GM21723 (cell line): ENCODE measurements at regions not wholly inside any gene's neighbourhood (a gene's known extent, or its start where the extent isn't known, plus 50 kb on each side); places are given as distances from the start of the nearest gene placed in this dataset.
A peak's percentile ranks its signal among the peaks of the same experiment; 100 is the strongest.

Source experiments
- ATAC-seq: cut with Tn5 transposase; IDR thresholded peaks from one replicate; pipeline ENCODE4 v1.9.1; 2021; ENCODE audit warnings: mild to moderate bottlenecking, moderate library complexity; ENCODE audit not compliant: unreplicated experiment

- ATAC-seq: peak; percentile 85
Observed at GRCh38 chr3:31213869-31214486, 318.7 kb upstream of the STT3B start.

DNA sequence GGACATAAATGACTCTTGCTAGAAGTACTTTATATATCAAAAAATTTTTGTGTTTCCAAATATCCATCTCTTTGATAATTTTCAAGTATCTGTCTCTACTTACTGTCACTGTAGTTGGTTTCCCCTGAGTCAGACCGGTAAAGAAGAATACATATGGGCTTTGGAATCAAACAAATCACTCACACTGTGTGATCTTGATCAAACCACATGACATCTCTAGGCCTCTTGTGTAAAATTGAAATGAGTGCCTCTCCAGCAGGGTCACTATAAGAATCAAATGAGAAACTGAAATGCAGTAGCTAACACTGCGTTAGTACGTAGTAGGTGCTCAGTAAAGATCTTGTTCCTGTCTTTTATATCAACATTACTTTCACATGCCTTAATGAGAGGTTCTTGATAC, 314.6 kb upstream of the STT3B start:
- ATAC-seq: no peak

- ATAC-seq: peak; percentile 77
Observed at GRCh38 chr3:31219131-31219843, 313.4 kb upstream of the STT3B start.

DNA sequence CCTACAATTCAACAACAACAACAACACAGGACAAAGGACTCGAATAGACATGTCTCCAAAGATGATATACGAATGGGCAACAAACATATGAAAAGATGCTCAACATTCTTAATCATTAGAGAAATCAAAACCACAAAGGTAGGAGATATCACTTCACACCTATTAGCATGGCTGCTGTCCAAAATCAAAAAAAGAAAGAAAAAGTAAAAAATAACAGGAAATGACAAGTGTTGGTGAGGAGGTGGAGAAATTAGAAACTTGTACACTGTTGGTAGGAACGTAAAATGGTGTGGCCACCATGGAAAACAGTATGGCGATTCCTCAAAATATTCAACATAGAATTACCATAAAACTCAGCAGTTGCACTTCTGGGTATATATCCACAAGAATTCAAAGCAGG, 312.3 kb upstream of the STT3B start:
- no peak for ATAC-seq

- ATAC-seq: no peak
Observed at GRCh38 chr3:31223278-31223677, 309.4 kb upstream of the STT3B start.

DNA sequence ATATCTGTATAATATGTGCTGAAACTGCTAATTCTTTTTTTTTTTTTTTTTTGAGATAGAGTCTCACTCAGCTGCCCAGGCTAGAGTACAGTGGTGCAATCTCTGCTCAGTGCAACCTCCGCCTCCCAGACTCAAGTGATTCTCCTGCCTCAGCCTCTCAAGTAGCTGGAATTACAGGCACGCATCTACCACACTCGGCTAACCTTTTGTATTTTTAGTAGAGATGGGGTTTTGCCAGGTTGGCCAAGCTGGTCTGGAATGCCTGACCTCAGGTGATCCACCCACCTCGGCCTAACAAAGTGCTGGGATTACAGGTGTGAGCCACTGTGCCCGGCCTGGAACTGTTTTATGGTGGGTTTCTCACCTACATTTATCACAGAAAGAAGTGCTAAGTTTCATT, 307.8 kb upstream of the STT3B start:
- ATAC-seq: no peak

DNA sequence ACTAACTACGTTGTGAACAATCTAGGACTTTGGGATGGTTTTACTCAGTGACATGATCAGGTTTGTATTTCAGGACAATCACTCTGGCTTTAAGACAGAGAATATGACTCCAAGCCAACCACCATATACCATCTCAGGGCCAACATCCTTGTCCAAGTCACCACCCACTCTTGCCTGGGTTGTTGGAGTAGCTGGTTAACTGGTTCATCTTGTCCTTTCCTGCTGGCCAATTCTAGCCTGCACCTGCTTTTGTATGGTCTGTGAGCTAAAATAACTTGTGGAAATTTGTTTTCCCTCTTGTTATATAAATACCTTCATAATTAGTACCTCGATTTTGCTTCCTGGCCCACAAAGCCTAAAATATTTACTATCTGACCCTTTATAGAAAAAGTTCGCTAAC, 306.8 kb upstream of the STT3B start:
- no peak for ATAC-seq

DNA sequence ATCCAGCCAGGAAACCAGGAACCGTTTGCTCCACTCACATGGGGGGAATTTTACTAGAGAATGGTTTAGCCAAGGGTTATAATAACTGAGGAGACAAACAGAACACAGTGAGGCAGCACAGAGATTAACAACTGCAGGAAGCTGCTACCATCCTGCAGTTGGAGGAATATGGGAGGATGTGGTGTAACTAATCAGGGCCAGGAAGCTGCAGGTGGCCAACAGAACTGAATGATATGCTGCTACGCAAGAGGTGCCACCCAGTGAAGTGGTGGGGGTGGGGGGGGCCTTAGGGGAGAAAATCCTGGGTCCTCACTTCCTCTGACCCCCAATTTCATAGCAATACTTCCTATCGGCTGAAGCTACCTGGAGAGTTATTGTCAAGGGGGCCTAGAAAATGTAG, 306.4 kb upstream of the STT3B start:
- ATAC-seq: no peak

GRCh38 chr3:31227131-31227562, 305.6 kb upstream of the STT3B start:
- ATAC-seq: no peak

GRCh38 chr3:31230425-31231223, 302.1 kb upstream of the STT3B start:
- peak; percentile 38 for ATAC-seq

DNA sequence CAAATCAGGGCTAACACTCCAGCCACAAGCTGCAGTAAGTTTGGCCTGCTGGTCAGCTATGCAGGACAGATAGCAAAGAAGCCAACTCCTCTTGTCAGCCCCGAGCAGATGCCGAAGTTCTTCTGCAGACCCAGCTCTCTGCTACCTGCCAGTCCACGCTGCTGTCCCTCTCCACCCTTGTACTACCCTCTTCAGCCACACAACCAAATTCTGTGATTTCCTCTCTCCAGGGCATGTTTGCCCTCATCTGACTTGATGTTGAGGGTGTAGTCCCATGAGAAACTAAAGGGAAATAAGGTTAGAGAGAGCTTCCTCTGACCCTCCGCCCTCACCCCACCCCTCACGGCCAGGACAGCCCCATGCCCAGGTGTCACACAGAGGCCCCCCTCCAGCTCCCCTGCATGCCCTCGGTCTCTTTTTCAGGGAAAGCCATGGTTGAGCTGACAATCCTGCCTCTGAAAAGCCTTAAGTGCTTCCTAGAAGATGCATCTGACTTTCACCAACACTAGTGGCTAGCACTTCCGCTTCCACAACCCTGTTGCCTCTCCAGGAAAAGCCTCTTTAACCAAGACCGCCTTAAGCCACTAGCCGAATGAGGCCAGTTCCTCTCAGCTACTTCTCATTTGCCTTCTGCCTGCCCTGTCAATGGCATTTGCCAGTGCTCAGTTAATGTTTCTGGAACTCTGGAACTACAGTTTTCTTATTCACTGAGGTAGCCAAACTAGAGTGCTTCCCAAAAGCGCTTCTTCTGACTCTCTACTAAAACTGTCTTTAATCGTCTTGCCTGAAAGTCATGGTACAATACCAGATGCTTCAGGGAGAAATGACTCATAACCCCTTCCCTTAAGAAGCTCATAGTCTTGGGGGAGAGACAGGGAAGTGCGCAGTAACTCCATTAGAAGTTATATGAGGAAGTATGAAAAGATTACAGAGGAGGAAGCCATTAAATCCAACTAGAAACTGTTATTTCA, 300.4 kb upstream of the STT3B start:
- ATAC-seq: peak; percentile 44

GRCh38 chr3:31234145-31234544, 298.6 kb upstream of the STT3B start:
- no peak for ATAC-seq

- ATAC-seq: no peak
Observed at GRCh38 chr3:31235062-31235700, 297.5 kb upstream of the STT3B start.

DNA sequence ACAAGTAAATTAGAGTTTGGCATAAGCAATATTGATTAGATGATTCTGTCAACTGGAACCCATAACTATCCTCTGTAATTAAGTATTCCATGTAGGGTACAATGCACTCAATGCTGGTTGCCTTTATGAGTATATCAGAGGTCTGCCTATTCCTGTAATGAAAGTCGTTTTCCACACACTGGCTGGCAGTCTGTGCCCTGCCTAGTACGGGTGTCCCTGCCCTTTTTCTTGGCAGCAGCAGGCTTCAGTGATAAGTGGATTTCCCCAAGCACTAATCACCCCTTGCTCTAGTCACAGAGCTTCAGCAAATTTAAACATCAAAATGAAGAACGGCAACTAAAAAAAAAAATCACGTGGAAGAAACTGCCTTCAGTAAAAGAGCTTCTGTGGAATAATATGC, 294.8 kb upstream of the STT3B start:
- no peak for ATAC-seq

GRCh38 chr3:31240013-31240412, 292.7 kb upstream of the STT3B start:
- ATAC-seq: no peak

- no peak for ATAC-seq
Observed at GRCh38 chr3:31240466-31240865, 292.3 kb upstream of the STT3B start.

GRCh38 chr3:31240874-31241273, 291.9 kb upstream of the STT3B start:
- no peak for ATAC-seq

DNA sequence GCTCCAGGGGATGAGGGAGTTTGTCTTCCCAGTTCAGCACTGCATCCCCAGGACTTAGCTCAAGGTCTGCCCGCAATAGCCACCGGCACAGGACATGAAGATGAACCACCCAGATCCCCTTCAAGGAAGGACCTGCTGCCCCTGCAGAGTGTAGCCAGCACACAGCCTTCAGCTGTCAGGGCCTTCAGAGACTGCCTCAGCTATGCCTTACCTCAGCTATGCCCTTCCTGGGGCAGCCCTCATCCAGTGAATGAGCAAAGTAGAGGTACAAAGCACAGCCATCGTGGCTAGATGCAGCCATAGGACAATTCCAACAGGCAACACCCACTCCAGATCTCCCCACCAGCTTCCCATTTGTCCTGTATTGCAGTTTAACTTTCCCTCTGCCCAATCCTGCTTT, 291.2 kb upstream of the STT3B start:
- peak; percentile 34 for ATAC-seq

DNA sequence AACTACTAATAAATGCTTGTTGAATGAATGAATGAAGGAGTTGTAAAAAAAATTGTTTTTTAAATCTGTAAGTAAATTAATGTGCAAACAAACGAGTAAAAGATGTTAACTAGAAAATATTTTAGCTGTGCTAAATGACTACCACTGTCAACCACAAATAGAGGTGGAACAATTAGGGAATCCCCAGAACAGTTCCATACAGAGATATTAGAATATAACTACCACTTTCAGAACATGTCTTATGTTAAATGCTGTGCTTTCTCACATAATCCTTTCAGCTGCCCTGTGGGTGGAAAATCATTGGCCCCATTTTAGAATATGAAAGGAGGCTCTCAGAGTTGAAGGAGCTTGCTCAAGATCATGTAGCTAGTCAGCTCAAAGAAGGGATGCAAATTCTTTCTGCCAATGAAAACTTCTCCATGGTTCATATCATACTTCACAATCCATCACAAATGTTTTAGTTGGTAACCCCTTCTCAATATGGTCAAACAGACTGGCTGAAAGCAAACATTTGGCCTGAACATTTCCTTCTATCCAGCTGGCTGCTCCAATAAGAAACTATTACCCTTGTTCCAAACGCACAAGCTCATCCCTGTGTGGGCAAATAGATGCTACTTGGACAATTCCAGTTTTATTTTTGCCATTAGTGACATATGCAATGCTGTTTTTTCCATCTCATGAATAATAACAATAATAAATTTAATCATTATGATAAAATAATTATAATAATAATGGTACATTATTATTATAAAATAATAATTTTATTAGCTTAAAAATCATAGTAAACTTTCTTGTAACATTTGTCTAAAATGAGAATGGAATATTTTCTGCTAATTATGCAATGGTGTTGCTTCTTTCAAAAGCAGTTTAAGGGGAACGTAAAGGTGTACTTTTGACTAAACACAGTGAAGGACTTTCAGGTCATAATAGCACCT, 290.4 kb upstream of the STT3B start:
- peak; percentile 79 for ATAC-seq
